HL-60 (cell line): ENCODE measurements at regions not wholly inside any gene's neighbourhood (a gene's known extent, or its start where the extent isn't known, plus 50 kb on each side); places are given as distances from the start of the nearest gene placed in this dataset.

ENCODE experiments used
- DNase-seq, 2 experiments: peaks; one replicate each; pipeline ENCODE4 v3.0.0-alpha.2; 2010 to 2020; ENCODE audit warnings: low read depth in 1 of 2, low spot score in 1 of 2
- H3K27ac ChIP-seq: fragments of 250-450 bp; sonication (Bioruptor Pico); replicated peaks from 2 replicates; pipeline ENCODE4 v1.5.1; 2020; ENCODE audit warnings: mild to moderate bottlenecking, moderate library complexity
- H3K27me3 ChIP-seq: fragments of 250-450 bp; sonication (Bioruptor Pico); 2 replicates; pipeline ENCODE4 v1.5.1; 2021; ENCODE audit warnings: mild to moderate bottlenecking, moderate library complexity; ENCODE audit not compliant: insufficient read depth, poor library complexity, severe bottlenecking
- H3K4me3 ChIP-seq: replicated peaks from 2 replicates; pipeline ENCODE4 v1.5.1; 2011; ENCODE audit warnings: mild to moderate bottlenecking, control low read depth, low read length; ENCODE audit not compliant: insufficient read depth
- CTCF ChIP-seq: IDR thresholded peaks from one replicate; pipeline ENCODE4 v1.5.1; 2011; ENCODE audit warnings: low read length, control low read depth, inconsistent platforms; ENCODE audit not compliant: insufficient read depth
- GABPA ChIP-seq: IDR thresholded peaks from 2 replicates; pipeline ENCODE4 v1.6.1; 2012; ENCODE audit warnings: low read depth
- POLR2AphosphoS5 ChIP-seq: IDR thresholded peaks from 2 replicates; pipeline ENCODE4 v1.6.1; 2012; ENCODE audit warnings: low read depth
- REST ChIP-seq: IDR thresholded peaks from 2 replicates; pipeline ENCODE4 v1.6.1; 2012; ENCODE audit warnings: low read depth; ENCODE audit not compliant: insufficient replicate concordance
- SPI1 ChIP-seq: IDR thresholded peaks from 2 replicates; pipeline ENCODE4 v1.6.1; 2012; ENCODE audit warnings: low read depth, mild to moderate bottlenecking, borderline replicate concordance

- TF ChIP-seq GABPA = no peak
- no peak for TF ChIP-seq CTCF
- no peak for TF ChIP-seq REST
- no peak for TF ChIP-seq POLR2AphosphoS5
- no peak for TF ChIP-seq SPI1
- Histone ChIP-seq H3K27ac (no peak overlapping the region), H3K27me3 (no peaks in the 10 kb centered on the region), H3K4me3 (no peak overlapping the region)
- no peak for DNase-seq
Observed at GRCh38 chr2:16214861-16215260, 274.5 kb downstream of the MYCN start.

- TF ChIP-seq REST (no peak), CTCF (no peak), SPI1 (no peak), POLR2AphosphoS5 (no peak)
- no peak overlapping the region for H3K4me3 ChIP-seq
- no peak overlapping the region for H3K27ac ChIP-seq
- DNase-seq = no peak
- H3K27me3 ChIP-seq = no peaks in the 10 kb centered on the region
Observed at GRCh38 chr2:16214391-16214790, 274.0 kb downstream of the MYCN start.

- Histone ChIP-seq H3K4me3 (no peak overlapping the region), H3K27ac (no peak overlapping the region), H3K27me3 (no peaks in the 10 kb centered on the region)
- DNase-seq = no peak
- no peak for TF ChIP-seq SPI1
Observed at GRCh38 chr2:16212321-16212720, 272.0 kb downstream of the MYCN start.

GRCh38 chr2:16211341-16211740 is 271.0 kb downstream of the MYCN start:
- H3K27me3 ChIP-seq = no peaks in the 10 kb centered on the region
- H3K27ac ChIP-seq = no peak overlapping the region
- TF ChIP-seq POLR2AphosphoS5 = no peak
- TF ChIP-seq SPI1 = no peak
- TF ChIP-seq GABPA = no peak
- TF ChIP-seq REST = no peak
- no peak for TF ChIP-seq CTCF
- H3K4me3 ChIP-seq = no peak overlapping the region
- DNase-seq = no peak
